ENCODE measurements at regions not wholly inside any gene's neighbourhood (a gene's known extent, or its start where the extent isn't known, plus 50 kb on each side); places are given as distances from the start of the nearest gene placed in this dataset.

DNA sequence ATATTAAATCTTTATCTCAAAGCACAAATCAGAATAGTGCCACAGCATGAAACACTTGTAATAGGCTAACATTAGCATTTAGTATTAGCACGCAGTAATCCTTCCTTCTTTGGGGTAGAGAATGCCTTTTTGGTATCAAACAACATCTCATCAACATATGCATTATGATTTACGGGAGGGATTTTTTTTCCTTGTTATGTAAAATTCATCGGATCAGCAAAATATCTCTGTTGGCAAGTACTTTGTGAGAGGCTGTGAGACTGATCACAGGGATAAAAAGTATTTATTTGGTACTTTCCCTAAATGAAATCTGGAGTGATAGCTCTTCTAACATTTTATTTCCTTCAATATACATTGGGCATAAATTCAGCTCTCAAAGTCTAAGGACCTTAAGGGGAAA lies 68.4 kb upstream of the TMEM178A start:
- TF ChIP-seq CTCF (IDR thresholded peaks at IDR 0.05) (no peak), POLR2A (IDR thresholded peaks at IDR 0.05) (no peak)
